MM.1S (cell line): ENCODE measurements at regions not wholly inside any gene's neighbourhood (a gene's known extent, or its start where the extent isn't known, plus 50 kb on each side); places are given as distances from the start of the nearest gene placed in this dataset.

Source experiments
- CTCF ChIP-seq: fragments of 300-600 bp; sonication (generic); IDR thresholded peaks from 2 replicates; pipeline ENCODE4 v1.5.1; 2016; ENCODE audit warnings: antibody characterized with exemption, low read length, mixed read lengths
- EZH2phosphoT487 ChIP-seq: fragments of 300-600 bp; sonication (generic); IDR thresholded peaks from 2 replicates; pipeline ENCODE4 v1.6.1; 2018; ENCODE audit warnings: antibody characterized with exemption, low read length

GRCh38 chr14:51540364-51540763 lies 111.3 kb upstream of the FRMD6 start:
- TF ChIP-seq CTCF (no peak), EZH2phosphoT487 (no peak)
